CD4-positive, alpha-beta T cell treated with Interleukin-15 for 1 hour (primary cell): ENCODE measurements at regions not wholly inside any gene's neighbourhood (a gene's known extent, or its start where the extent isn't known, plus 50 kb on each side); places are given as distances from the start of the nearest gene placed in this dataset.

ENCODE experiments used
- DNase-seq: peaks from one replicate; pipeline ENCODE4 v3.0.0-alpha.2; 2020

GRCh38 chr2:180523621-180524340, 456.6 kb upstream of the UBE2E3 start:
- no peak for DNase-seq

GRCh38 chr2:180520921-180521581, 459.4 kb upstream of the UBE2E3 start:
- DNase-seq, result no peak

- DNase-seq, result no peak
These were observed 460.2 kb upstream of the UBE2E3 start for GRCh38 chr2:180520206-180520605.

GRCh38 chr2:180519276-180519675, 461.1 kb upstream of the UBE2E3 start:
- DNase-seq, result no peak

- no peak for DNase-seq
These were observed 464.2 kb upstream of the UBE2E3 start for GRCh38 chr2:180516232-180516631.

GRCh38 chr2:180513389-180513788, 467.0 kb upstream of the UBE2E3 start:
- DNase-seq, result no peak

GRCh38 chr2:180508458-180508857, 471.9 kb upstream of the UBE2E3 start:
- no peak for DNase-seq

GRCh38 chr2:180507028-180507427, 473.4 kb upstream of the UBE2E3 start:
- DNase-seq, result no peak

- DNase-seq, result no peak
These were observed 475.2 kb upstream of the UBE2E3 start for GRCh38 chr2:180505203-180505602.

- no peak for DNase-seq
These were observed 482.7 kb upstream of the UBE2E3 start for GRCh38 chr2:180497621-180498152.

GRCh38 chr2:180495606-180496005, 484.8 kb upstream of the UBE2E3 start:
- no peak for DNase-seq

GRCh38 chr2:180494286-180494685, 486.1 kb upstream of the UBE2E3 start:
- DNase-seq, result no peak

GRCh38 chr2:180482696-180483095, 475.6 kb upstream of the CWC22 start:
- no peak for DNase-seq

- DNase-seq, result no peak
These were observed 474.9 kb upstream of the CWC22 start for GRCh38 chr2:180481998-180482397.

- no peak for DNase-seq
These were observed 471.8 kb upstream of the CWC22 start for GRCh38 chr2:180478883-180479282.

- no peak for DNase-seq
These were observed 467.6 kb upstream of the CWC22 start for GRCh38 chr2:180474716-180475115.

GRCh38 chr2:180473456-180473855, 466.4 kb upstream of the CWC22 start:
- no peak for DNase-seq

GRCh38 chr2:180472133-180472532, 465.0 kb upstream of the CWC22 start:
- no peak for DNase-seq

- DNase-seq, result no peak
These were observed 456.5 kb upstream of the CWC22 start for GRCh38 chr2:180463608-180464007.

- no peak for DNase-seq
These were observed 454.7 kb upstream of the CWC22 start for GRCh38 chr2:180461761-180462160.

- DNase-seq, result no peak
These were observed 449.7 kb upstream of the CWC22 start for GRCh38 chr2:180456801-180457200.

GRCh38 chr2:180450841-180451240, 443.7 kb upstream of the CWC22 start:
- DNase-seq, result no peak

GRCh38 chr2:180449171-180449915, 442.2 kb upstream of the CWC22 start:
- DNase-seq, result no peak

GRCh38 chr2:180446492-180446891, 439.4 kb upstream of the CWC22 start:
- DNase-seq, result no peak
